Keratinocyte (primary cell): ENCODE measurements at regions not wholly inside any gene's neighbourhood (a gene's known extent, or its start where the extent isn't known, plus 50 kb on each side); places are given as distances from the start of the nearest gene placed in this dataset.

Experiments
- DNase-seq: peaks from one replicate; pipeline ENCODE4 v3.0.0-alpha.2; 2011; ENCODE audit warnings: low read depth, missing footprints, low spot score
- FAIRE-seq: peaks from 2 replicates; lab custom pipeline; 2011; peaks lifted over from hg19 to GRCh38; lab: Jason Lieb, UNC
- H2AFZ ChIP-seq: 2 replicates; pipeline ENCODE4 v1.6.0; 2012; ENCODE audit warnings: low read length, control low read depth, inconsistent platforms; ENCODE audit not compliant: control insufficient read depth
- H3K27ac ChIP-seq: 2 replicates; pipeline ENCODE4 v1.5.1; 2011; ENCODE audit warnings: low read length; ENCODE audit not compliant: control insufficient read depth, insufficient read depth
- H3K27me3 ChIP-seq: 3 replicates; pipeline ENCODE4 v1.6.0; 2011; ENCODE audit warnings: low read length; ENCODE audit not compliant: control insufficient read depth, insufficient read depth; ENCODE audit errors: extremely low read depth
- H3K36me3 ChIP-seq, 2 experiments: 2 replicates in 1 of 2; 3 replicates in 1 of 2; pipeline ENCODE4 v1.5.1; 2011; ENCODE audit warnings: low read length in 2 of 2, mild to moderate bottlenecking in 1 of 2; ENCODE audit not compliant: control insufficient read depth in 2 of 2, insufficient read depth in 2 of 2; ENCODE audit errors: extremely low read depth in 1 of 2
- H3K4me1 ChIP-seq: 3 replicates; pipeline ENCODE4 v1.5.1; 2011; ENCODE audit warnings: low read length; ENCODE audit not compliant: control insufficient read depth, insufficient read depth; ENCODE audit errors: extremely low read depth
- H3K4me2 ChIP-seq: 3 replicates; pipeline ENCODE4 v1.6.0; 2011; ENCODE audit warnings: low read depth, low read length; ENCODE audit not compliant: control insufficient read depth, insufficient read depth; ENCODE audit errors: extremely low read depth
- H3K4me3 ChIP-seq, 3 experiments: fragments of 200-600 bp in 1 of 3; sonication (generic) in 1 of 3; 2 replicates in 2 of 3; 3 replicates in 1 of 3; pipeline ENCODE4 v1.5.1; 2011 to 2016; ENCODE audit warnings: low read length in 3 of 3, mild to moderate bottlenecking in 3 of 3, control low read depth in 2 of 3, inconsistent platforms in 1 of 3, low read depth in 1 of 3, mixed read lengths in 1 of 3, mixed run types in 1 of 3, moderate library complexity in 1 of 3; ENCODE audit not compliant: control insufficient read depth in 2 of 3, insufficient read depth in 2 of 3; ENCODE audit errors: extremely low read depth in 1 of 3
- H3K79me2 ChIP-seq: 2 replicates; pipeline ENCODE4 v1.6.0; 2012; ENCODE audit warnings: low read length; ENCODE audit not compliant: control insufficient read depth, insufficient read depth
- H3K9ac ChIP-seq: 3 replicates; pipeline ENCODE4 v1.6.0; 2011; ENCODE audit warnings: low read length; ENCODE audit not compliant: control insufficient read depth, insufficient read depth; ENCODE audit errors: extremely low read depth
- H3K9me1 ChIP-seq: 3 replicates; pipeline ENCODE4 v1.6.0; 2011; ENCODE audit warnings: low read length; ENCODE audit not compliant: control insufficient read depth, insufficient read depth; ENCODE audit errors: extremely low read depth
- H3K9me3 ChIP-seq: 2 replicates; pipeline ENCODE4 v1.5.1; 2012; ENCODE audit warnings: low read depth, low read length; ENCODE audit not compliant: control insufficient read depth
- H4K20me1 ChIP-seq: 3 replicates; pipeline ENCODE4 v1.6.0; 2011; ENCODE audit warnings: low read length; ENCODE audit not compliant: control insufficient read depth, insufficient read depth; ENCODE audit errors: extremely low read depth
- CTCF ChIP-seq, 3 experiments: IDR thresholded peaks in 1 of 3; conservative IDR thresholded peaks in 1 of 3; optimal IDR thresholded peaks in 1 of 3; 2 replicates in 2 of 3; 3 replicates in 1 of 3; pipeline versions ENCODE3 to v1.5.1; 2011; ENCODE audit warnings: low read length in 3 of 3, mild to moderate bottlenecking in 3 of 3, moderate library complexity in 2 of 3, control low read depth in 1 of 3, inconsistent platforms in 1 of 3; ENCODE audit not compliant: insufficient read depth in 2 of 3; ENCODE audit errors: extremely low read depth in 1 of 3
- EZH2 ChIP-seq: IDR thresholded peaks from one replicate; pipeline ENCODE4 v1.6.1; 2012; ENCODE audit warnings: inconsistent platforms, mild to moderate bottlenecking, low read length, moderate library complexity
- dilution Hi-C: fragments of 300-500 bp; cut with MboI; formaldehyde crosslinking; loops from one replicate; pipeline ENCODE4 v1.7.0; 2020; ENCODE audit warnings: low sequenced_read_pairs; ENCODE audit not compliant: extremely low pct_ligation_motif_present

GRCh38 chr16:76768948-76769347 is 422.0 kb upstream of the MON1B start:
- DNase-seq (no peak), FAIRE-seq (no peak)
- no peak for TF ChIP-seq CTCF (optimal IDR thresholded peaks at IDR 0.05 in 1 of 3, IDR thresholded peaks at IDR 0.05 in 1 of 3, conservative IDR thresholded peaks at IDR 0.05 in 1 of 3; ENCODE audit: extremely low read depth in 1 of 3, insufficient read depth in 2 of 3, low read length in 3 of 3)
- Histone ChIP-seq H3K36me3 (no peaks in the 10 kb centered on the region), H3K4me2 (no peak overlapping the region), H3K9ac (no peak overlapping the region), H2AFZ (no peak overlapping the region), H3K27me3 (no peaks in the 10 kb centered on the region), H3K79me2 (no peaks in the 10 kb centered on the region), H3K9me3 (no peaks in the 10 kb centered on the region), H3K9me1 (no peaks in the 10 kb centered on the region), H3K4me3 (no peak overlapping the region), H3K4me1 (no peaks in the 10 kb centered on the region), H4K20me1 (no peaks in the 10 kb centered on the region), H3K27ac (no peak overlapping the region)
- dilution Hi-C loops, result no loop called here

GRCh38 chr16:76771216-76771615 is 419.8 kb upstream of the MON1B start:
- Histone ChIP-seq H3K9ac (no peak overlapping the region), H2AFZ (no peak overlapping the region), H3K79me2 (no peaks in the 10 kb centered on the region), H3K4me2 (no peak overlapping the region), H3K4me3 (no peak overlapping the region), H3K36me3 (no peaks in the 10 kb centered on the region), H3K27ac (no peak overlapping the region), H4K20me1 (no peaks in the 10 kb centered on the region), H3K27me3 (no peaks in the 10 kb centered on the region), H3K9me1 (no peaks in the 10 kb centered on the region), H3K9me3 (no peaks in the 10 kb centered on the region), H3K4me1 (no peaks in the 10 kb centered on the region)
- TF ChIP-seq EZH2 (no peak), CTCF (optimal IDR thresholded peaks at IDR 0.05 in 1 of 3, IDR thresholded peaks at IDR 0.05 in 1 of 3, conservative IDR thresholded peaks at IDR 0.05 in 1 of 3; ENCODE audit: extremely low read depth in 1 of 3, insufficient read depth in 2 of 3, low read length in 3 of 3) (no peak)
- FAIRE-seq (no peak), DNase-seq (no peak)
- dilution Hi-C loops, result no loop called here
